Stimulated activated CD8-positive, alpha-beta memory T cell treated with anti-CD3 and anti-CD28 coated beads, Interleukin-7, amount 100 ng/mL, for 1 hour (primary cell): ENCODE measurements at regions not wholly inside any gene's neighbourhood (a gene's known extent, or its start where the extent isn't known, plus 50 kb on each side); places are given as distances from the start of the nearest gene placed in this dataset.

Experiments
- DNase-seq, 2 donors: peaks; one replicate each; pipeline ENCODE4 v3.0.0-alpha.2; 2020; ENCODE audit warnings: low read depth in 2 of 2

- DNase-seq = no peak
These were observed 311.0 kb upstream of the TNRC6C start for GRCh38 chr17:77647531-77647930.

- DNase-seq = no peak
These were observed 308.7 kb upstream of the TNRC6C start for GRCh38 chr17:77649717-77650211.

DNA sequence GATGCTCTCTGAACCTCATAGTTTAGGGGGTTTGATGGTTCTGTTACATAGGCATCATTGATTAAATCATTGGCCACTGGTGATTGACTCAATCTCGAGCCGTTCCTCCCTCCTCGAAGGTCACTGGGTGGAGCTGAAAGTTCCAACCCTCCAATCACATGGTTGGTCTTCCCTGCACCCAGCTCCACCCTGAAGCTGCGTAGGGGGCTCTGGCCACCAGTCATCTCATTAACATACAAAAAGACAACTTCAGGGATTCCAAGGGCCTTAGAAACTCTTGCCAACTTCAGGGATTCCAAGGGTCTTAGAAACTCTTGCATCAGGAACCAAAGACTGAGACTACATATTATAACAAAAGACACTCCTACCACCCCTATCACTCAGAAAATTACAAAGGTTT is 306.5 kb upstream of the TNRC6C start:
- no peak for DNase-seq

- no peak for DNase-seq
These were observed 304.2 kb upstream of the TNRC6C start for GRCh38 chr17:77654296-77654695.

DNA sequence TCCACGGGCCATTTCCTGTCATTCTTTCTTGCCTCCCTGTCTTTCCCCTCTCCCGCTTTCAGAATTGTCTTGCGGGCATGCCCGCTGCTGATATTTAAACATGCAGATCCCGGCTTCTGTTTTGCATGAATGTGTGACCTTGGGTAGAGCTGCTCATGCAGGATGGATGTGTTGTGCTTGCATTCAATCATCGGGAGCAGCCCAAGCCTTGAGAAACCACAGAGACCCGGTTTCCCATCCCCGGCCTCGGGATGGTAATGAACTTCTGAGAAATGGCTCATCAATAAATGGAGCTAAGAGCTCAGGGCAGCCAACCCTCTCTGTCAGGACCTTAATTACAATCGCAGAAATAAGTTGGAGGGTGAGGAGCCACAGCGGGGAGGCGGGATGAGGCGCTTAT is 303.7 kb upstream of the TNRC6C start:
- DNase-seq = no peak

- no peak for DNase-seq
These were observed 302.4 kb upstream of the TNRC6C start for GRCh38 chr17:77656054-77656453.

DNA sequence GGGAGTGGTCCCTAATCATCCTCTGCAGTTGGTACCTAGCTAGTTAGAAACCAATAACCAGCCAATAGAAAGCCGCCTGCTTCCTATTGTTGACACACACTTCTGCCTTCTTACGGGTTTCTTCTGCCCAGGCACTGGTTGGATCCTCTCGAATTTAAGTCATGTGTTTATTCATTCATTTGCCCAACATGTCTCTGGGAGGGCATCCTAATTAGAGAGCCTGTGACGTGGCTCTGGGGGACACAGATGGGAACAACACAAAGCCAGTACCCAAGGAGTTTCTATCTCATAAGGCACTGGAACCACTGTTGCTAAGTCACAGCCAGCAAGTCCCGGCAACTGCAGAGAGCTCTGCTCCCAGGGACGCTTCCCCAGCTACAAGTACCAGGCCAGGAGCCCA is 300.7 kb upstream of the TNRC6C start:
- DNase-seq = no peak

DNA sequence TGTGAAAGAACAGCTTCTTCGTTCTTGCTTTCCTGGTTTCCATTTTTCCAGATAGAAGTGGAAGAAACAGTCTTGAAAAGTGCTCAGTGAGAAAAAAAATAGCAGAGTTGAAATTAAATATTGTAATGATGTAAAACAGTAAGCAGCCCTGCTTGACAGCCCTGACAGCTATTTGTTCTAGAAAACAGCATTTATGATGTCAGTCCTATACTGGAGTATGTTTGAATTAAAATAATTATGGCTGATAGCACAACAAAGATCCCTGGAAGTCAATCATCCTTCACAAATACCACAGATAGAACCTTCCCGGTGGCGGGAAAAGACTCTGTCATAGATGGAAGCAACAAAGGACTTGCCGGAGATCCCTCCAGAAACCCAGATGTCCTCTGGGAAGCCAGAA is 298.0 kb upstream of the TNRC6C start:
- no peak for DNase-seq

DNA sequence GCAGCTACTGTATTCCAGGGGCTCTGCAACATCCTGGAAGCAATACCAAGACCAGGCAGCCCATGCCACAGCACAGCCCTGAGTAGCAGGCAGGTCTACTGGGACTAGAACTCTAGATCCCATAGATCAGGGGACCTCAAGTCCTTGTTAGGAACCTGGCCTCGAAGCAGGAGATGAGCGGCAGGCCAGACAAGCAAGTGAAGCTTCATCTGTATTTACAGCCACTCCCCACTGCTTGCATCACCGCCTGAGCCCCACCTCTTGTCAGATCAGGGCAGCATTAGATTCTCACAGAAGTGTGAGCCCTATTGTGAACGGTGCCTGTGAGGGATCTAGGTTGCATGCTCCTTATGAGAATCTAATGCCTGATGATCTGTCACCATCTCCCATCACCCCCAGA is 295.7 kb upstream of the TNRC6C start:
- DNase-seq = no peak

DNA sequence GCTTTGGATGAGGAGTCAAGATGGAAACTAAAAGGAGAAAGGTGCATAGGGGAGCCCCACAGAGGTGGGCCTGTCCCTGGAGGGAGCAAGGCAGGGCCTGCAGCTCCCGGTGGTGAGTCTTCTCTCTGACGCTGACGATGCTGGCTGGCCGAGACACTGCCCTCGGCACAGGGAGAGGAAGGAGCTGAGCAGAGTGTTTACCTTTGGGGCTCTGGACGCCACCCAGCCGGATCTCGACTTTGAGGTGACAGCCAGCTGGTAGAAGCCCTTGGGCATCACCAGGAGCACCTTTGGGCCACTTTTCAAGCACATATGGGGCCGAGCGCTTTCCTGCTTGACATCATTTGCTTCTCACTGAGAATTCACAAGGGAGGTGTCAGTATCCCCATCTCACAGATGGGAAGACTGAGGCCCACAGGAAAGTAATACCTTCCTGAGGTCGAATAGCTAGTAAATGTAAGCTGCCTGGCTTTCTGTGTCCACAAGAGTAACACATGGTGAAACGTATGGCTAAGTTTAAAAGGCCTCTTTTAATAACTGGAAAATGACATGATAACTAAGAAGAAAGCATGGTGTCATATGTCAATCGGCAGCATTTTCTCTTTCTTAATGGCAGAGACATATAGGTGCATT is 294.3 kb upstream of the TNRC6C start:
- DNase-seq = no peak

GRCh38 chr17:77665833-77666232 is 292.7 kb upstream of the TNRC6C start:
- no peak for DNase-seq

DNA sequence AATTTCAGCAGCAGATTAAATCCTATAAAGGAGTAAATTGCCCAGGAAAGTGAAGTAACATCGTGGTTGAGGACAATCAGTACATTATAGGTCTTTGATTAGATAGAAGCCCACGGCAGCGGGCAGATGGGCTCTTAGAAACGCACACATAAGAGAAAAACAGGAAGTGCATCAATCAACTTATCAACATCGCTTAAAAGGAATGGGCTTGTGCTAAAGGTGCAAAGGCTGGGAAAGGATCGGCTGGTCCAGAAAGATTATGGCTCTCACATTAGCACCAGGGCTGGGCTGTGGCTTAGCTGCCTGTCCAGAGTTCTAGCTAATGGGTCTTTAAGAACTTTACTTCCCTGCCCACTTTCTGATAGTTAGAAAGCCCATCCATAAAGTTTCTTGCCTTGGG is 292.0 kb upstream of the TNRC6C start:
- DNase-seq = no peak

GRCh38 chr17:77666881-77667395 is 291.6 kb upstream of the TNRC6C start:
- peak; percentile 25 for DNase-seq

DNA sequence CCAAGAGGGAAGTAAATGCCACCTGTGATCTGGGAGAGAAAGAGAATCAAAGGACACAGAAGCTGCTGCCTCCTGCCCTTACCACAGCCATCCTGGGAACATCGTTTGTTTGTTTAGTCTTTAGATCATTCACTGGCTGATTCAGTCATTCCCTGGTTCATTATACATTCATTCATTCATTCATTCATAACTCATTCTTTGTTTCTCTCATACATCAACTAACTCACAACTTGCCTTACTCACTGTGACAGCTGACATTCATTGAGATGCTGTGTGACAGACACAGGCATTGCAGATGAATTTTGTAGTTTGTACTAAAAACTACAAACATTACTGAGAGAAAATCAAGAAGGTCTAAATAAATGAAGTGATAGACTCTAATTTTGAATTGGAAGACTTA is 291.0 kb upstream of the TNRC6C start:
- DNase-seq = no peak

- DNase-seq = no peak
These were observed 290.0 kb upstream of the TNRC6C start for GRCh38 chr17:77668518-77668917.

DNA sequence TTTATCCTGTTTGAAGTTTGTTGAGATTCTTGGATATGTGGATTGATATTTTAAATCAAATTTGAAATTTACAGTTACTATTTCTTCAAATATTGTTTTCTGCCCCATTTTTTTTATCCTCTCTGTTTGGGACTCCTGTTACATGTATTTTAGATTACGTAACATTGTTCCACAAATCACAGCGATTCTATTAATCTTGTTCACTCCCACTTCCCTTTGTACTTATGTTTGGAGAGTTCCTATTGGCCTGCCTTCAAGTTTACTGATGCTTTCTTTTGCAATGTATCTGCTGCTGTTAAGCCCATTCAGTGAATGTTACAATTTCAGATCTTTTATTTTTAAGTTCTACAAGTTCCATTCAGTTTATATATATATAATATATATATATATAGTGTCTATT is 288.3 kb upstream of the TNRC6C start:
- no peak for DNase-seq

GRCh38 chr17:77674358-77674757 is 284.1 kb upstream of the TNRC6C start:
- no peak for DNase-seq

DNA sequence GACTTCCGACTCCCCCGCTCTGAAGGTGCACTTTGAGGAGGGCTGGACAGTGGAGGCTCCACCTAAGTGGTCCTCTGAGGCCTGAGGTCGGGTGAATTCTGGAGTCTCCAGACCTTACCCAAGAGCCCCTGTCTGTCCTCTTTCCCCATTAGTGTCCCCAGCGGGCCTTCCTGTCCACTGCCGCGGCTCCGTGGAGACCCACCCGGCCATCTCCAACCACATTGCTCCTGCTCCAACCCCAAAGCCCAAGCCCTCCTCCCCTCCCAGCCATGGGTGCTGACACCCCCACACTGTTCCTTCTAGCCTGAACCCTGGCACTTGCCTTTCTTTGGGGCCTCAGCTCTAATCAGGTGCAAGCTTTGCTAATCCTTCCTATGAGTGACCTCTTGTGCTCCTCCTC is 283.1 kb upstream of the TNRC6C start:
- DNase-seq = no peak

DNA sequence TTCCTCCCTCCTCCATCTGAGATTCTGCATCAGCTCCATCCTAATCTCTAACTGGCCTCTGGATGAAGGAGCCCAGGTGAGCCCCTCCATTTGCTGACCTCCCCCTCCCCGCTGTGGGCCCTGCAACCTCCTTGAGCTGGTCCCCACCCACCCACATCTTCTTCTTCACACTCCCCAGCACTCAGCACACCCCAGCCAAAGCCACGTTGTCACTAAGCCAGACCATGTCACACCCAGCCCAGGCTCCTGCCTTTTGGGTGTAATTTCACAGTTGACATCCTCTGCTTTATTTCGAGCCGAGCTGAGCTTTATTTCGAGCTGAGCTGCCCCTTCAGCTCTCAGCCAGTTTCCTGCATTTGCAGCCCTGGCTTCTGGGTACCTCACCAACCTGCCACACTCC is 282.7 kb upstream of the TNRC6C start:
- DNase-seq = no peak

DNA sequence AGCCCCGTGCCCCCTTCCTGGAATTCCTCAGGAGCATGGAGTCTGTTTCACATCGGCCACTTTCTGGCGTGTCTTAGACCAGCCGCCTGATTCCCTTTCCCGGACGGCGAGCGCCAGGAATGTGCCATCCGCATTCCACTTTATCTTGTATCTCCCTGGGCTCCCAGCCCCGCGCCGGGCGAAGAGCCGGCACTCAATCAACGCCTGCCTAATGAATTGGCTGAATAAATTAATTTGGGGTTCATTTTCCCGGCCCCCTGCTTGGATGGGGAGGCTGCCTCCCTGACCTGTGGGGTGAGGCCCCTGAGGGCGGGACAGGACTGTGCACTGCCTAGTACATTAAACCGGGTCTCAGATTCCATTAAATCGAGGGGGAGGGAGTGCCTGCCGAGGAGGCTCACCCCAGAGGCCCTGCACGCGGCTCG is 282.3 kb upstream of the TNRC6C start:
- no peak for DNase-seq

DNA sequence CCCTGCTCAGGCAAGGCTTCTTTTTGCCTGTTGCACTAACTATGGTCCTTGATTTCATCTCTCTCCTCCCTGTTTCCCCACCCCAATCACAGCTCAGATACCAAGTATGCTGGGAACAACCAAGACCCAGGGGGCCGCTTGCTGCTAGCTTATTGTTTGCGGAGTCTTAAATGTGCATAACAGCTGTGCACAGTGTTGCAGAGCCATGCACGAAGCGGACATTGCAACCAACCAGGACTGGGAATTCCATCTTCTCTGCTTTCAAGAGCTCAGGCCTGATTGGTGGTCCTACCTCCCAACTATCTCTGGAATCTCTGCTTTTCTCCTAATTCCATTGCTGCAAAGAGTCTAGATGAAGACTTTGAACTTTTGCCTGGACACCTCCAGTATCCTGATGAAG is 281.3 kb upstream of the TNRC6C start:
- no peak for DNase-seq

- DNase-seq = no peak
These were observed 280.9 kb upstream of the TNRC6C start for GRCh38 chr17:77677630-77678029.

DNA sequence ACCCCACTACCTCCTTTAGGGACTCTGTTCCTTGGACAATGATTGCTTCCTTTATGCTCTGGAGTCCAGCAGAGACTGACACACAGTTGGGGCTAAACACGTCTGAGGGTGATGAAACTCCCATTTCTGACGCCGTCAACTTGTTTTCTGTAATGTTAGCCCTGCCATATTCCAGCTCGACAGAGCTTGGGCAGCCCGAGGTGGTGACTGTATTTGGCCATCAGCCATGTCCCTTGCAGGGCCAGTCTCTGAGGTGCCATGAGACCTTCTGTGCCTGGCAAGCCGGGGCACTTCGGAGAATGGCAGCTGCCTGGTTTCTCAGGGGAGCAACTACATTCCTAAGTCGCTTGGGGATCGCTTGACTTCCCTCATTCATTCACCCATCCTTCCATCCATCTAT is 278.9 kb upstream of the TNRC6C start:
- no peak for DNase-seq

DNA sequence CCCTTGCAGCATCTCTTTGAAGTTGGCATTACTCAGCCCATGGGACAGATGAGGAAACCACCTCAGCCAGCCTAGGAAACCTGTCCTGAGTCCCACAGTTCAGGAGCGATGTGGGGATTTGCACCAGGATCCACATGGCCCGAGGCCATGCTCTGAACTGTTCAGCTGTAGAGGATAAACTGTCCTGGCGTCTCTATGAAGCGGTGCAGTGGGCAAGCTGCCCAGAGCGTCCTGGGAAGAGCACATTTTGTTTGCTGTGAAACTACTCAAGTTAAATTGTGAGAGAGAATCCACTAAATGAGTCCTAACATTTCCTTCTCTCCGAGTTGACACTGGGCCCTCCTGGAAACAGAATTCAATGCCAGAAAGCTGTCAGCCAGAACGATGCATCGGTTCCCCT is 276.6 kb upstream of the TNRC6C start:
- DNase-seq = no peak
